Testis (tissue), 2 donors: ENCODE measurements at regions not wholly inside any gene's neighbourhood (a gene's known extent, or its start where the extent isn't known, plus 50 kb on each side); places are given as distances from the start of the nearest gene placed in this dataset.

Source experiments
- CTCF ChIP-seq, 3 experiments: fragments of 450-650 bp in 2 of 3; fragments of 200-600 bp in 1 of 3; sonication (generic) in 1 of 3; IDR thresholded peaks; one replicate each; pipeline ENCODE4 v1.5.1; 2016 to 2019; ENCODE audit warnings: antibody characterized with exemption in 3 of 3, mild to moderate bottlenecking in 2 of 3, moderate library complexity in 1 of 3
- POLR2A ChIP-seq: fragments of 450-650 bp; IDR thresholded peaks from one replicate; pipeline ENCODE4 v1.6.1; 2017; ENCODE audit warnings: antibody characterized with exemption, mild to moderate bottlenecking, moderate library complexity

DNA sequence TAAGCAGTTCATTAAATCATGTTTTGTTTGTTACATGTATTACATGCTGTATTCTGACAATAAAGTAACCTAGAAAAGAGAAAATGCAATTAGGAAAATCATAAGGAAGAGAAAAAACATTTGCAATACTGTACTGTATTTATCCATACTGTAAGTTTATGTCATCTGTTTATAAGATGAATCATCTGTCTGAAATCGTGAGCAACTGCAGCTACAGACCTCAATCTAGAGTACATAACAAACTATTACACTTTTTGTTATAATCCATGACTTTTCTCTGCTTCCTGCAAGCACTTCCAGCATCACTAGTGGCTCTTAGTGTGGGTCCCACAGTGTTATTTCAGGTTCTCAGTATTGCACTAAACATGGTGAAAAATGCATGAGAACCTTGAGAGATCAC, 144.4 kb upstream of the NR4A3 start:
- no peak for TF ChIP-seq CTCF (IDR thresholded peaks at IDR 0.05)
- TF ChIP-seq POLR2A, result no peak
